Upper lobe of left lung (tissue), 4 donors: ENCODE measurements at regions not wholly inside any gene's neighbourhood (a gene's known extent, or its start where the extent isn't known, plus 50 kb on each side); places are given as distances from the start of the nearest gene placed in this dataset.

Source experiments
- CTCF ChIP-seq, 6 experiments: fragments of 450-650 bp in 4 of 6; fragments of 200-600 bp in 2 of 6; sonication (generic) in 2 of 6; IDR thresholded peaks; one replicate each; pipeline ENCODE4 v1.5.1; 2016 to 2019; ENCODE audit warnings: antibody characterized with exemption in 6 of 6
- EP300 ChIP-seq, 4 donors: sonication (generic); formaldehyde crosslinking; IDR thresholded peaks; one replicate each; pipeline ENCODE4 v1.5.1; 2017; ENCODE audit warnings: antibody characterized with exemption in 4 of 4, control low read depth in 2 of 4
- POLR2A ChIP-seq, 4 donors: fragments of 450-650 bp; IDR thresholded peaks; one replicate each; pipeline ENCODE4 v1.5.1; 2016 to 2017; ENCODE audit warnings: antibody characterized with exemption in 4 of 4, mild to moderate bottlenecking in 2 of 4
- POLR2AphosphoS5 ChIP-seq, 2 donors: sonication (generic); formaldehyde crosslinking; IDR thresholded peaks; one replicate each; pipeline ENCODE4 v1.5.1; 2017; ENCODE audit warnings: antibody characterized with exemption in 2 of 2

- TF ChIP-seq CTCF (IDR thresholded peaks at IDR 0.05) (no peak), POLR2A (IDR thresholded peaks at IDR 0.05) (no peak), POLR2AphosphoS5 (IDR thresholded peaks at IDR 0.05) (no peak), EP300 (IDR thresholded peaks at IDR 0.05) (no peak)
Observed at GRCh38 chr11:43012606-43013005, 299.2 kb upstream of the API5 start.
